Activated CD4-positive, alpha-beta memory T cell treated with anti-CD3 and anti-CD28 coated beads, Interleukin-2, amount 10 ng/mL, durations not matched to agents 7 days and 5 days (primary cell): ENCODE measurements at regions not wholly inside any gene's neighbourhood (a gene's known extent, or its start where the extent isn't known, plus 50 kb on each side); places are given as distances from the start of the nearest gene placed in this dataset.

ENCODE experiments used
- CTCF ChIA-PET: fragments of 350-600 bp; sonication (Branson Sonifier 250); formaldehyde crosslinking; loops from one replicate; lab custom pipeline; 2021; ENCODE audit warnings: antibody characterized with exemption, inconsistent platforms; lab: Charles Lee
- POLR2A ChIA-PET: fragments of 350-600 bp; sonication (Branson Sonifier 250); formaldehyde crosslinking; loops from one replicate; lab custom pipeline; 2021; ENCODE audit warnings: antibody characterized with exemption; lab: Charles Lee
- DNase-seq: peaks from one replicate; pipeline ENCODE4 v3.0.0-alpha.2; 2020
- H3K27ac Mint-ChIP-seq: one replicate; pipeline ENCODE4 v1.8.0; 2021; ENCODE audit warnings: mild to moderate bottlenecking, mixed read lengths
- H3K27me3 Mint-ChIP-seq: one replicate; pipeline ENCODE4 v1.8.0; 2021; ENCODE audit warnings: mixed read lengths
- H3K36me3 Mint-ChIP-seq: one replicate; pipeline ENCODE4 v1.8.0; 2021; ENCODE audit warnings: low read depth, mixed read lengths
- H3K4me1 Mint-ChIP-seq: one replicate; pipeline ENCODE4 v1.8.0; 2021; ENCODE audit warnings: mixed read lengths
- H3K4me3 Mint-ChIP-seq: one replicate; pipeline ENCODE4 v1.8.0; 2021; ENCODE audit warnings: mild to moderate bottlenecking, mixed read lengths
- H3K9me3 Mint-ChIP-seq: one replicate; pipeline ENCODE4 v1.8.0; 2021; ENCODE audit warnings: mixed read lengths

DNA sequence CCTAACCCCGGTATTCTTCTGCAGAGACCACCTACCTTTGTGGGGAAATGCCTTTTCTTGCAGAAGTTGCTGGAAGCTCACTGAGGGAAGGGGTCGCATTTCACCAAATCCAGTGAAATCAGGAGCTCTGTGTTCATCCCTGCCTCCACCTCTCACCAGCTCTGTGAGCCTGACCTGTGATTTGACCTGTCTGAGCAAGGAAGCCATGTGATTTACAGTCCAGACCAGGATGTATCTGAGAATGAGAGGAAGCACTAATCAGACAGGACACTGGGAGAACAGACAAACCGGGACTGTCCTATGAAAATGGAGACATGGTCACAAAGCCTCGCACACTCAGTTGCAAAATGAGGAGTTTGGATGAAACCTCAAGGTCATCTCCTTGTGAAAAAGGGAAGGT, 285.4 kb downstream of the BCL11A start:
- Mint-ChIP-seq H3K9me3 (peaks cover 8% of the 10 kb centered on the region), H3K27me3 (no peaks in the 10 kb centered on the region), H3K27ac (no peak overlapping the region), H3K4me3 (no peak overlapping the region), H3K4me1 (no peaks in the 10 kb centered on the region), H3K36me3 (no peaks in the 10 kb centered on the region)
- CTCF ChIA-PET: no interaction called here
- no peak for DNase-seq
- POLR2A ChIA-PET: interaction anchor here (0.8 kb wide), 1 partner anchor 9 kb away, joined by 3 read pairs; no protein-coding TSS in a partner anchor

DNA sequence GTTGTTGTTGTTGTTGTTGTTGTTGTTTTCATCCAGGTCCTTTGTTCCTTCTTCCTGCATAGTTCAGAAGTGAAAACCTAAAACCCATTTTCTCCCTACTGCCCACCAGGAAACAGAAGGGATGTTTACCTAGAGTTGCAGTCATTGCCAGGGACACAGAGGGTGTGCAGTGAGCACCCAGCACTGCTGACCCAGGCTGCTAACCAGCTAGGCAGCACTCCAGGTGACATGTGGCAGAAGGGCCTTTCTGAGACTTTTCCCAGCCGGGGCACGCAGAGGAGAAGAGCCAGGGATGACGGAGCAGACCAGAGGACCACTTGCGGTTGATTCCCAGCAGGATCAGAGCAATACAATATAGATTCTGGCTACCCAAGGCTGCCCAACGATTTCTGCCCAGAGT, 286.3 kb downstream of the BCL11A start:
- Mint-ChIP-seq H3K4me3 (no peak overlapping the region), H3K9me3 (peaks cover 8% of the 10 kb centered on the region), H3K27ac (no peak overlapping the region), H3K4me1 (no peaks in the 10 kb centered on the region), H3K36me3 (no peaks in the 10 kb centered on the region), H3K27me3 (no peaks in the 10 kb centered on the region)
- DNase-seq: no peak
- POLR2A ChIA-PET: no interaction called here
- CTCF ChIA-PET: no interaction called here

DNA sequence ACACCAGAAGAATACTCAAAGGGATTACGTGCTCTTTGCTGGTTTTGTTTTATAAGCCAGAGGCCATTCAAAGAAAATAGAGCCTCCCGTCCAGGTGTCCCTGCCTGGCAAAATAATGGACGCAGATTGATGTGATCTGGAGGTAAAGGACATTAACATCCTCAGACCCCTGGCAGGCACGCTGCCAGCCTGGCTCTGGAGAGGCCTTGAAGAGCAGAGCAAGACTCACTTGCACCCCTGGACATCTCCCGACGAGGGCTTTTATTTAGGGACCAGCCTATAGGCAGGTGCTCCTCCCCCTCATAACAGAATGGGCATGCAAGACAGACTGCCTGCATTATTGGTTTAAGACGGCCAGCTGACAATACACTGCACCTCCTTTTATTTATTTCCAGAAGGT, 291.3 kb downstream of the BCL11A start:
- Mint-ChIP-seq H3K9me3 (peaks cover 8% of the 10 kb centered on the region), H3K4me1 (no peaks in the 10 kb centered on the region), H3K27ac (no peak overlapping the region), H3K4me3 (no peak overlapping the region), H3K27me3 (no peaks in the 10 kb centered on the region), H3K36me3 (no peaks in the 10 kb centered on the region)
- POLR2A ChIA-PET: no interaction called here
- no peak for DNase-seq
- CTCF ChIA-PET: no interaction called here

DNA sequence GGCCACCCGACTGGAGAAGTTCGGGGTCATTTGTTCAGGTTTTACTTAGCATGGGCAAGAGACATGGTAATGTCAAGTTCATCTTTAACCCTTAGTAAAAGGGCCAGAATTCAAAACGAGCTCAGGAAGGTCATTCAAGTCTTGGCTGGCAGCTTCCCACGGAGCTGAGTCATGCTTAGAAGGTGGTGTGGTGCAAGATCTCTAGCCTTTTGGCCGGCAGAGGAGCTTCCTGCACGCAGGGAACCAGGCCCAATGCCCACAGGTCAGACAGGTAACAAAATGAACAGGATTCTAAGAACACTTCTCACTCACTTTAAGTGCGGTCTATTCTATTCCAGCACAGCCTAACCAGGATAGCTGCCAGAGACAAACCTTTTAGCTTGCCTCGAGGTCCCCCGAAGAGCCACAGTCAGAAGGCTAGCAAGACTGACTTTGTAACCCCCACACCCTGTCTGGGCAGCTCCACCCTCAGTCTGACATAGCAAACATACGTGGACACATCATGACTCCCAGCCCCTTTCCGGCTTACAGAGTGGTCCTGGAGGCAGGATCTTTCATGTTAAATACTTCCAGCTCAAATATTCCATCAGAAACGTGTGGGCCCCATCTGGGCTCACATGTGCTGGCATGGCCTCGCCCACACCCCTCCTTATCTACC, 292.7 kb downstream of the BCL11A start:
- POLR2A ChIA-PET: no interaction called here
- Mint-ChIP-seq H3K27ac (no peak overlapping the region), H3K9me3 (peaks cover 8% of the 10 kb centered on the region), H3K4me1 (no peaks in the 10 kb centered on the region), H3K4me3 (no peak overlapping the region), H3K36me3 (no peaks in the 10 kb centered on the region), H3K27me3 (no peaks in the 10 kb centered on the region)
- CTCF ChIA-PET: interaction anchor here (0.8 kb wide), 1 partner anchor 321 kb away, joined by 3 read pairs; no protein-coding TSS in a partner anchor
- DNase-seq: no peak

DNA sequence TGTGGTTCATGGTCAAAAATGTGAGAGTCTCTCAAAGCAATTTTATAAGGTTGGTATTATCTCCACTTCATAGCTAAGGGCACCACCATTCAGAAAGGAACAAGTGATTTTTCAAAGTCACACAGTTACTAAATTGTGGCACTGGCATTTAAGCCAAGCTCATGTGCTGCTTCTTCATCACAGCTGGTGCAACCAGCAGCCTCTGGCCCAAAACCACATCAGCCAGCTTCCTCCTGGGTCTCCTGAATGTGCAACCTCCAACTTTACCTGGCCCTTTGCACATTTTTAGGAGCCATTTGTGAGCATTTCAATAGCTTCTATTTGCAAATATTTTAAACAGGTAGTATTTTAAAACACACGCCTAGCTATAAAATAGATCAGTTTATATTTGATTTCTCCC, 293.7 kb downstream of the BCL11A start:
- H3K36me3 Mint-ChIP-seq: no peaks in the 10 kb centered on the region
- CTCF ChIA-PET: no interaction called here
- no peak overlapping the region for H3K27ac Mint-ChIP-seq
- no peak overlapping the region for H3K4me3 Mint-ChIP-seq
- POLR2A ChIA-PET: no interaction called here
- H3K9me3 Mint-ChIP-seq: peaks cover 4% of the 10 kb centered on the region
- no peaks in the 10 kb centered on the region for H3K27me3 Mint-ChIP-seq
- no peaks in the 10 kb centered on the region for H3K4me1 Mint-ChIP-seq
- DNase-seq: no peak

DNA sequence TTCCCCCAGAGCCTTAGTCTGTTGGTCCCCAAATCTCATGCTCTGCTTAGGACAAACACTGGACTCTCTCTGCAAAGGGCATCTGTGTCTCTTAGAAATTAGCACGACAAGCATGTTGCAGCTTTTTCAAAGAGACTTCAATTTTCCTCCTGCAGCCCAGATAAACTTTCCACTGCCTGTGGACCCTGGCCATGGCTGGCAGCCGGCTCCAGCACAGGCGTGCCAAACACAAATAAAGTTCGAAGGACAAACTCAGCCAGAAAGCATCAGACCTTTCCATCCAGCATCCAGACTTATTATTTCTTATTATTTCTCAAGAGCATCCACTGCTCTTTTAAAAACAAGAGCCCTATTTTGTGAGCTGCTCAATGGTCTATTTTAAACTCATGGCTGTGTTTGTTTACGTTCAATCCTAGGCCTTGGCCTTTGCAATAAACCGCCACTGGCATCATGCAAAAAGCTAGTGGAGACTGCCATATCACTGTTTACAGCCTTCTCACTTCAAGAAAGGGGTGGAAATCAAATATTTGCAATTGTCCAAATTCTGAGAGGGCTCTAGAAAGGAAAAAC, 300.8 kb downstream of the BCL11A start:
- no peaks in the 10 kb centered on the region for H3K36me3 Mint-ChIP-seq
- no peak overlapping the region for H3K27ac Mint-ChIP-seq
- no peaks in the 10 kb centered on the region for H3K9me3 Mint-ChIP-seq
- POLR2A ChIA-PET: no interaction called here
- no peak for DNase-seq
- no peak overlapping the region for H3K4me3 Mint-ChIP-seq
- no peaks in the 10 kb centered on the region for H3K4me1 Mint-ChIP-seq
- CTCF ChIA-PET: no interaction called here
- no peaks in the 10 kb centered on the region for H3K27me3 Mint-ChIP-seq

DNA sequence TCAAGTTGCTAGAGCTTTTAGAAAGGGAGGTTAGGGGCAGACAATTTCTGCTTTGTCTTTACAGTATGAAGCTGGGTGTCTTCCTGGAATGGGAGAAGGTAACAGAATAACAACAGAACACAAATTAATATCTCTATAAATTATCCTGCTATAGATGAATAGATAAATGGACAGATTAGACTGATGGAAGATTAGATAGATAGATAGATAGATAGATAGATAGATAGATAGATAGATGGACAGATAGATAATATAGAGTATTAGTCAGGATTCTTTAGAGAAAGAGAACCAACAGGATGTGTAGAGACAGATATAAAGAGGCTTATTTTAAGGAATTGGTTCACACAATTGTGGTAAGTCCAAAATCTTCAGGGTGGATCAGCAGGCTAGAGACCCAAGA, 302.2 kb downstream of the BCL11A start:
- Mint-ChIP-seq H3K9me3 (no peaks in the 10 kb centered on the region), H3K4me1 (no peaks in the 10 kb centered on the region), H3K27ac (no peak overlapping the region), H3K36me3 (no peaks in the 10 kb centered on the region), H3K4me3 (no peak overlapping the region), H3K27me3 (no peaks in the 10 kb centered on the region)
- POLR2A ChIA-PET: no interaction called here
- DNase-seq: no peak
- CTCF ChIA-PET: no interaction called here

DNA sequence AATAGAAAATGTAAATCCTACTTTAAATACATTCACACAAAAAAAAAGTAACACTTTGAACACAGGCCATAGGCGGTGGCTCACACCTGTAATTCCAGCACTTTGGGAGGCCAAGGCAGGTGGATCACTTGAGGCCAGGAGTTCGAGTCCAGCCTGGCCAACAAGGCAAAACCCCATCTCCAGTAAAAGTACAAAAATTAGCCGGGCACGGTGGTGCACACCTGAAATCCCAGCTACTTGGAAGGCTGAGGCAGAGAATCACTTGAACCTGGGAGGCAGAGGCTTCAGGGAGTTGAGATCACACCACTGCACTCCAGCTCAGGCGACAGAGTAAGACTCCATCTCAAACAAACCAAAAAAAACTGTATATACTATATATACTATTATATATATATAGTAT, 303.6 kb downstream of the BCL11A start:
- H3K9me3 Mint-ChIP-seq: no peaks in the 10 kb centered on the region
- no peak for DNase-seq

DNA sequence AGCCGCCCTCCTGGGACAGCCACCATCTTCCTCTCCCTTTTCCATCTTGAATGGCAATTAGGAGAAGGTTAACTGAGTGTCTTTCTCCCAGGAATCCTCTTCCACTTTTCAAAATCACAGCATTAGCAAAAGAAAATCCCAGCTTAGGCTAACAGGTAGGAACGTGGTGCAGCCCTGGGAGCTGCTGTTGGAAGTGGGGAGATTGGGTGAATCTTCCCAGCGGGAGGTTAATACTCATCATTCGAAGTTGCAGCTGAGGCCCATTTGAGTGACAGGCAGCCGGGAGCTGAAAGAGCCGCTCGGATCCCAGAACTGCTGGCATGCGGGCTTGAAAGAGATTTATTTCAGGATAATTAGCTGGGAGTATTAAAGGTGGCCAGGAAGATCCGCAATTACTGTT, 306.0 kb downstream of the BCL11A start:
- POLR2A ChIA-PET: no interaction called here
- Mint-ChIP-seq H3K36me3 (no peaks in the 10 kb centered on the region), H3K9me3 (no peaks in the 10 kb centered on the region), H3K27ac (no peak overlapping the region), H3K4me3 (no peak overlapping the region), H3K27me3 (no peaks in the 10 kb centered on the region), H3K4me1 (no peaks in the 10 kb centered on the region)
- CTCF ChIA-PET: no interaction called here
- no peak for DNase-seq

More for the DNA sequence above, 303.6 kb downstream of the BCL11A start:
- Mint-ChIP-seq H3K4me1 (no peaks in the 10 kb centered on the region), H3K27me3 (no peaks in the 10 kb centered on the region), H3K4me3 (no peak overlapping the region), H3K36me3 (no peaks in the 10 kb centered on the region), H3K27ac (no peak overlapping the region)
- ChIA-PET CTCF (no interaction called here), POLR2A (no interaction called here)

DNA sequence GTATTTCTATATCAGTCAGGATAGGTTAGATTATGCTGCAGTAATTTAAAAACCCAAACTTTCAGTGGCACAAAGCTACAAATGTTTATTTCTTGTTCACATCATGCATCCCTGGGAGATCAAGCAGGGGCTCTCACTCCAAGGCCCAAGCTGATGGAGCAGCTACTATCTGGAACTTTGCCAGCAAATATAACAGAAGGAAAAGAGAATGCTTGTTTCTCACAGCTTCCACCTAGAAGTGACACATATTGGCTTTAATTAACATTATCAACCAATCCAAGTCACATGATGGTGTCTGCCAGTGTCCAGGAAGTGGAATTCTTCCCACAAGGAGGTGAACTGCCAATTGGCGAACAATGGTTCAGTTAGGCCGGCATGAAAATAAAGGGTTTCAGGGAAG, 306.9 kb downstream of the BCL11A start:
- no peaks in the 10 kb centered on the region for H3K27me3 Mint-ChIP-seq
- DNase-seq: no peak
- CTCF ChIA-PET: no interaction called here

DNA sequence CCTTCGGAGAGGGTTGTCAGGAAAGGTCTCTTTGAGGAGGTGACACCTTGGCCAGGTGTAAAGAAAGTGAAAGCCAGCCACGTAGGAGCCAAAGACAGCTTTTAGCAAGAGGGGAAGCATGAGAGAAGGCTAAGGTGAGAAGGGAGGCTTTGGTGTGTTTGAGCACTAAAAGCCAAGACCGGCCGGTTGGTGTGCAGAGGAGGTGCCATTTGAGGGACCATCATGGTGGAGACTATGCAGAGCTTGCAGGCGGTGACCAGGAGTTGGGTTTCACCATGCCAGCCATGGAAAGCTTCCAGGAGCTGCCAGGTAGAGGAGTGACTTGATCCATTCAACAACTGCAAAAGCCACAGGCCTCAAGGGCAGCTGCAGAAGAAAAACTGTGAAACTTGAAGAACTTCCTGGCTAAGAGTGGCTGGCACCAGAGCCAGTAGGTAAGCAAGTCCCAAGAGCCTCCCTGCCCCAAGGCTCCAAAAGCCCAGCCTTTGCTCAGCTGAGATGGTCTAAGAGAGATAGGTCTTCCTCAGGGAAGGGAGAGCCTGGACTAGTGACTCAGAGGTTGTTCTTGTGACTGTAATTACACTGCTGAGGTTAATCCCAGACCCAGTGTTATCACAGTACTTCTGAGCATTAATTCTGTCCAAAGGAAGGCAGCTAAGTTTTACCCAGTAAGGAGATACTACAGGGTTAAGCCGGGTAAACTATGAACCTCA, 319.0 kb downstream of the BCL11A start:
- DNase-seq: no peak
- ChIA-PET POLR2A (no interaction called here), CTCF (no interaction called here)
- peaks cover 10% of the 10 kb centered on the region for H3K9me3 Mint-ChIP-seq
- no peak overlapping the region for H3K4me3 Mint-ChIP-seq
- no peaks in the 10 kb centered on the region for H3K4me1 Mint-ChIP-seq
- no peaks in the 10 kb centered on the region for H3K27me3 Mint-ChIP-seq
- no peaks in the 10 kb centered on the region for H3K36me3 Mint-ChIP-seq
- no peak overlapping the region for H3K27ac Mint-ChIP-seq

More for the DNA sequence above, 306.9 kb downstream of the BCL11A start:
- no peaks in the 10 kb centered on the region for H3K4me1 Mint-ChIP-seq
- H3K36me3 Mint-ChIP-seq: no peaks in the 10 kb centered on the region
- no peak overlapping the region for H3K27ac Mint-ChIP-seq
- POLR2A ChIA-PET: no interaction called here
- no peak overlapping the region for H3K4me3 Mint-ChIP-seq
- H3K9me3 Mint-ChIP-seq: no peaks in the 10 kb centered on the region

DNA sequence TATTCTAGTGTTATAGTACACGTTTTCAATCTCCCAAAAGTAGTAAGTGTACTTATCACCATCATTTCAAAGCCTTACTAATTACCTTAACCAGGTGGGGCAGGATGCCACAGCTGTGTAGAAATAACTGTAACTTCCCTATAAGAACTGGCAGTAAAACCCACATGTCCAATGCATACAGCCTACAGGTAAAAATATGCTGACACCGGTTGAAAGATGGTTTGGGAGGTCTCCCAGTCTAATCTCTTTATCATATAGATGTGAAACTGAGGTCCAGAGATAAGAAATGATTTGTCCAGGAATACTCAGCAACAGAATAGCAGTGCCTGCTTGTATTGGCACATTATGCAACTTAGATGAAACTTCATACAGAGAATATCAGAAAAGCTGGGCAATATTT, 322.9 kb downstream of the BCL11A start:
- Mint-ChIP-seq H3K27me3 (no peaks in the 10 kb centered on the region), H3K36me3 (no peaks in the 10 kb centered on the region), H3K27ac (no peak overlapping the region), H3K4me3 (no peak overlapping the region), H3K9me3 (peaks cover 12% of the 10 kb centered on the region), H3K4me1 (no peaks in the 10 kb centered on the region)
- POLR2A ChIA-PET: no interaction called here
- CTCF ChIA-PET: no interaction called here
- DNase-seq: no peak

DNA sequence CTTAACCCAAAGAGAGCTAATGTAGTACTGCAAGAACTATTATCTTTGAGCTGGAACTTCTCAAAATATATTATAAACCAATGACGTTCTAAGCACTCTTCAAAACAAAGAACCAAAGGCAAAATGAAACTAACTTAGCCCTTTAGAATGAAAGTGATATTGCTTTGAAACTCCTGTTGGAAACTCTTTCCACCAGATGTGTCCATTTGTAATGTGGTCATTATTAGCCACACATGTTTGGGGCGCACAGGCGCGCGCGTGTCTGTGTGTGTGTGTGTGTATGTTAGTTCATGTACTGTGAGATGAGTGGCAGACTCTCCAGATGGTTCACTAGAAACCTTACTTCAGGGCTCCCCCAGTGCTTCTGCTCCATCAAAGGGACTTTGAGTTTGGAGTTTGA, 323.4 kb downstream of the BCL11A start:
- no peak for DNase-seq

DNA sequence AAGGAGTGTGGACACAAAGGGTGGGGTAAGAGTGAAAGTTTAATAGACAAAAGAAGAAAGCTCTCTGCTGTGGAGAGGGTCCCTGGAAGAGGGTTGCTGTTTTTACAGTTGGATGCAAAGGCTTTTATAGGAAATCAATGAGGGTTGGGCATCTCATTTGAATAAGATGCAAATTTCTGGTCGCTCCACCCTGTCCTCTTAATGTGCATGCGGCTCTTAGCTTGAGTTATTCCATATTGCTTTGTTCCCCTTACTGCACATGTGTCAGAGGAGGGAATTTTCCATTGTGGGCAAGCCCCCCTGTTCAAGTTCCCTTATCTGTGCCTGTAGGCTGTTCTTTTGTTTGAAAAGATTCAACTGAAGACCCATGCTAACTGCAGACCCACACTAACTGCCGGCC, 326.5 kb downstream of the BCL11A start:
- Mint-ChIP-seq H3K4me3 (no peak overlapping the region), H3K36me3 (no peaks in the 10 kb centered on the region), H3K9me3 (peaks cover 3% of the 10 kb centered on the region), H3K27me3 (no peaks in the 10 kb centered on the region), H3K27ac (no peak overlapping the region), H3K4me1 (no peaks in the 10 kb centered on the region)
- CTCF ChIA-PET: no interaction called here
- POLR2A ChIA-PET: no interaction called here
- DNase-seq: no peak

More for the DNA sequence above, 323.4 kb downstream of the BCL11A start:
- Mint-ChIP-seq H3K4me3 (no peak overlapping the region), H3K36me3 (no peaks in the 10 kb centered on the region), H3K4me1 (no peaks in the 10 kb centered on the region), H3K27ac (no peak overlapping the region), H3K9me3 (peaks cover 9% of the 10 kb centered on the region), H3K27me3 (no peaks in the 10 kb centered on the region)
- CTCF ChIA-PET: no interaction called here
- POLR2A ChIA-PET: no interaction called here
